K562 (cell line): ENCODE measurements at regions not wholly inside any gene's neighbourhood (a gene's known extent, or its start where the extent isn't known, plus 50 kb on each side); places are given as distances from the start of the nearest gene placed in this dataset.
A peak's percentile ranks its signal among the peaks of the same experiment; 100 is the strongest.

Experiments
- ARID1B ChIP-seq: fragments of 450-650 bp; IDR thresholded peaks from 2 replicates; pipeline ENCODE4 v1.6.1; 2016; ENCODE audit warnings: antibody characterized with exemption, mild to moderate bottlenecking, inconsistent platforms
- CBX8 ChIP-seq: fragments of 200-600 bp; sonication (generic); IDR thresholded peaks from 2 replicates; pipeline ENCODE4 v1.6.1; 2012; ENCODE audit warnings: borderline replicate concordance, mixed run types, low read depth, mild to moderate bottlenecking, moderate library complexity, mixed read lengths, low read length, control low read depth, inconsistent platforms; ENCODE audit not compliant: poor library complexity, severe bottlenecking; ENCODE audit errors: extremely low read depth
- CHAMP1 ChIP-seq: fragments of 450-650 bp; IDR thresholded peaks from 2 replicates; pipeline ENCODE4 v1.6.1; 2016; ENCODE audit warnings: mild to moderate bottlenecking
- GABPA ChIP-seq: fragments of 200-800 bp; sonication (Bioruptor generic); conservative IDR thresholded peaks from 2 replicates; pipeline ENCODE4 v1.6.1; 2016; ENCODE audit warnings: low read depth, missing genetic modification characterization, missing compliant biosample characterization
- ID3 ChIP-seq, 2 experiments: fragments of 250-450 bp in 1 of 2; fragments of 450-650 bp in 1 of 2; sonication (Bioruptor Pico) in 1 of 2; IDR thresholded peaks; 2 replicates each; pipeline versions ENCODE4 v1.6.1 to v1.8.0; 2016 to 2021; ENCODE audit warnings: mild to moderate bottlenecking in 2 of 2, moderate library complexity in 2 of 2, missing compliant biosample characterization in 1 of 2, missing genetic modification characterization in 1 of 2
- MEF2D ChIP-seq: conservative IDR thresholded peaks from 2 replicates; pipeline ENCODE4 v1.6.1; 2016; ENCODE audit warnings: low read depth, missing genetic modification characterization, missing compliant biosample characterization
- MNT ChIP-seq, 2 experiments: fragments of 450-650 bp; conservative IDR thresholded peaks; 2 replicates each; pipeline ENCODE4 v1.6.1; 2017; ENCODE audit warnings: mild to moderate bottlenecking in 2 of 2, moderate library complexity in 2 of 2
- POLR3G ChIP-seq: IDR thresholded peaks from 2 replicates; pipeline ENCODE4 v1.6.1; 2011; ENCODE audit not compliant: insufficient read length, insufficient replicate concordance; ENCODE audit errors: extremely low read depth
- RBM14 ChIP-seq: fragments of 200-400 bp; formaldehyde crosslinking; IDR thresholded peaks from 2 replicates; pipeline ENCODE4 v1.6.1; 2018; ENCODE audit warnings: low read depth, mild to moderate bottlenecking, low read length, moderate library complexity, borderline replicate concordance; ENCODE audit not compliant: insufficient read depth
- SPI1 ChIP-seq: IDR thresholded peaks from 2 replicates; pipeline ENCODE4 v1.6.1; 2011; ENCODE audit warnings: low read depth, low read length, control low read depth, borderline replicate concordance
- ZNF133 ChIP-seq: fragments of 250-450 bp; sonication (Bioruptor Pico); IDR thresholded peaks from 2 replicates; pipeline ENCODE4 v1.4.0; 2020; ENCODE audit warnings: mild to moderate bottlenecking
- ZNF224 ChIP-seq: sonication (generic); formaldehyde crosslinking; IDR thresholded peaks from 2 replicates; pipeline ENCODE4 v1.8.0; 2022; ENCODE audit warnings: mild to moderate bottlenecking, missing genetic modification reagents
- TF ChIP-seq, protein P1 (sequence below), 2 experiments: fragments of 450-650 bp; formaldehyde crosslinking in 1 of 2; IDR thresholded peaks; 2 replicates each; pipeline versions ENCODE4 v1.4.0 to v1.6.1; 2014 to 2020; ENCODE audit warnings: mild to moderate bottlenecking in 2 of 2, borderline replicate concordance in 1 of 2, low read depth in 1 of 2

DNA sequence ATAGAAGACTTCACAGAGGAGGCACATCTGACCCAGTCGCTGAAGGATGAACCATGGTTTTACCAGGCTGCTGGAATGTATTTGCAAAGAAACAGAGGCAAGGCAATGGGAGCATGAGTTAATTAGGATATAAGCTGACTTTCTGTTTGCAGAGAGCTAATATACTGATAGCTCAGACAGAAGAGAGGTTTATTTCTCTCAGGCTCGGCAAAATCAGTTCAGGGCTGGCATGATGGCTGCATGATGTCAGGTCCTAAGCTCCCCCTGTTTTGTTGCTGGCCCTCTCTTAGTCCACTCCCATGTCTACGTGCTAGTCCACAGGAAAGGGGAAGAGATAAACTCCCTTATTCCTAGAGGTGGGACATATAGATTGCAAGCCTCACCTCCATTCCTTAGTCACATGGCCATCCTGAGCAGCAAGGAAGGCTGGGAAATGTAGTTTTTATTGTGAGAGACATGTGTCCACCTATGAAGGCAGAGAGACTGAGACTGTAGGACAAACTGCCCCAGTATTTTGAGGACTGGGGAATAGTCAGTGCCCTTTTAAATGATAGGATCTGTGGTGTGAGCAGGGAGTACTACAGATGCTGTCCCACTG is 224.5 kb downstream of the VRK1 start (continued):
- TF ChIP-seq CBX8 (no peak), MEF2D (tag) (no peak), ZNF224 (CRISPR knock-in tag) (no peak), ZNF133 (no peak), GABPA (no peak), SPI1 (no peak), CHAMP1 (no peak), RBM14 (no peak), MNT (conservative IDR thresholded peaks at IDR 0.05) (0 out of 4 replicates have a peak, but pooled peaks of 1 of the 2 experiments have one; percentile 36), ID3 (CRISPR knock-in tag; IDR thresholded peaks at IDR 0.05) (no peak), ID3 (tag; IDR thresholded peaks at IDR 0.05) (no peak), POLR3G (no peak), ARID1B (no peak)
- TF ChIP-seq, protein P1, sequence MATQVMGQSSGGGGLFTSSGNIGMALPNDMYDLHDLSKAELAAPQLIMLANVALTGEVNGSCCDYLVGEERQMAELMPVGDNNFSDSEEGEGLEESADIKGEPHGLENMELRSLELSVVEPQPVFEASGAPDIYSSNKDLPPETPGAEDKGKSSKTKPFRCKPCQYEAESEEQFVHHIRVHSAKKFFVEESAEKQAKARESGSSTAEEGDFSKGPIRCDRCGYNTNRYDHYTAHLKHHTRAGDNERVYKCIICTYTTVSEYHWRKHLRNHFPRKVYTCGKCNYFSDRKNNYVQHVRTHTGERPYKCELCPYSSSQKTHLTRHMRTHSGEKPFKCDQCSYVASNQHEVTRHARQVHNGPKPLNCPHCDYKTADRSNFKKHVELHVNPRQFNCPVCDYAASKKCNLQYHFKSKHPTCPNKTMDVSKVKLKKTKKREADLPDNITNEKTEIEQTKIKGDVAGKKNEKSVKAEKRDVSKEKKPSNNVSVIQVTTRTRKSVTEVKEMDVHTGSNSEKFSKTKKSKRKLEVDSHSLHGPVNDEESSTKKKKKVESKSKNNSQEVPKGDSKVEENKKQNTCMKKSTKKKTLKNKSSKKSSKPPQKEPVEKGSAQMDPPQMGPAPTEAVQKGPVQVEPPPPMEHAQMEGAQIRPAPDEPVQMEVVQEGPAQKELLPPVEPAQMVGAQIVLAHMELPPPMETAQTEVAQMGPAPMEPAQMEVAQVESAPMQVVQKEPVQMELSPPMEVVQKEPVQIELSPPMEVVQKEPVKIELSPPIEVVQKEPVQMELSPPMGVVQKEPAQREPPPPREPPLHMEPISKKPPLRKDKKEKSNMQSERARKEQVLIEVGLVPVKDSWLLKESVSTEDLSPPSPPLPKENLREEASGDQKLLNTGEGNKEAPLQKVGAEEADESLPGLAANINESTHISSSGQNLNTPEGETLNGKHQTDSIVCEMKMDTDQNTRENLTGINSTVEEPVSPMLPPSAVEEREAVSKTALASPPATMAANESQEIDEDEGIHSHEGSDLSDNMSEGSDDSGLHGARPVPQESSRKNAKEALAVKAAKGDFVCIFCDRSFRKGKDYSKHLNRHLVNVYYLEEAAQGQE (IDR thresholded peaks at IDR 0.05; ENCODE audit: borderline replicate concordance): 0 out of 2 replicates have a peak, but pooled peaks have one; percentile 15
- TF ChIP-seq, protein P1 (CRISPR knock-in tag; IDR thresholded peaks at IDR 0.05; ENCODE audit: low read depth): no peak
